ENCODE measurements at regions not wholly inside any gene's neighbourhood (a gene's known extent, or its start where the extent isn't known, plus 50 kb on each side); places are given as distances from the start of the nearest gene placed in this dataset.
A peak's percentile ranks its signal among the peaks of the same experiment; 100 is the strongest.

GRCh38 chr6:15906420-15907016, 222.4 kb upstream of the MYLIP start:
- WGBS (ENCODE audit: insufficient coverage, low lambda C conversion rate): 100% methylated on average over 2 of the region's 10 CpGs
- H3K27ac ChIP-seq (ENCODE audit: low read length): no peak overlapping the region
- no peak for DNase-seq

GRCh38 chr6:15905488-15906419, 223.1 kb upstream of the MYLIP start:
- WGBS (ENCODE audit: insufficient coverage, low lambda C conversion rate): 92% methylated on average over 2 of the region's 8 CpGs
- no peak overlapping the region for H3K4me3 ChIP-seq (ENCODE audit: low read length)

More at GRCh38 chr6:15906420-15907016, 222.4 kb upstream of the MYLIP start:
- H3K27me3 ChIP-seq (ENCODE audit: control insufficient read depth, insufficient read depth, low read length): no peaks in the 10 kb centered on the region
- H3K4me1 ChIP-seq (ENCODE audit: control insufficient read depth, insufficient read depth, low read length): peaks cover 22% of the 10 kb centered on the region
- H3K9me3 ChIP-seq (ENCODE audit: control insufficient read depth, low read depth, low read length): no peaks in the 10 kb centered on the region
- H3K36me3 ChIP-seq (ENCODE audit: control insufficient read depth, insufficient read depth, low read length): no peaks in the 10 kb centered on the region
- H3K4me3 ChIP-seq (ENCODE audit: low read length): no peak overlapping the region

GRCh38 chr6:15904651-15905376, 224.1 kb upstream of the MYLIP start:
- Histone ChIP-seq H3K36me3 (ENCODE audit: control insufficient read depth, insufficient read depth, low read length) (no peaks in the 10 kb centered on the region), H3K9me3 (ENCODE audit: control insufficient read depth, low read depth, low read length) (no peaks in the 10 kb centered on the region), H3K27me3 (ENCODE audit: control insufficient read depth, insufficient read depth, low read length) (no peaks in the 10 kb centered on the region), H3K4me3 (ENCODE audit: low read length) (no peak overlapping the region), H3K27ac (ENCODE audit: low read length) (no peak overlapping the region), H3K4me1 (ENCODE audit: control insufficient read depth, insufficient read depth, low read length) (peaks cover 29% of the 10 kb centered on the region)
- no CpG with 5 or more reads among the region's 6 CpGs for WGBS (ENCODE audit: insufficient coverage, low lambda C conversion rate)
- DNase-seq: no peak

More at GRCh38 chr6:15905488-15906419, 223.1 kb upstream of the MYLIP start:
- H3K4me1 ChIP-seq (ENCODE audit: control insufficient read depth, insufficient read depth, low read length): peaks cover 25% of the 10 kb centered on the region
- H3K27me3 ChIP-seq (ENCODE audit: control insufficient read depth, insufficient read depth, low read length): no peaks in the 10 kb centered on the region
- H3K27ac ChIP-seq (ENCODE audit: low read length): no peak overlapping the region
- no peaks in the 10 kb centered on the region for H3K36me3 ChIP-seq (ENCODE audit: control insufficient read depth, insufficient read depth, low read length)
- peak in 1 of 2 donors; percentile 55 for DNase-seq
- no peaks in the 10 kb centered on the region for H3K9me3 ChIP-seq (ENCODE audit: control insufficient read depth, low read depth, low read length)

GRCh38 chr6:15901141-15902115, 227.5 kb upstream of the MYLIP start:
- Histone ChIP-seq H3K27ac (ENCODE audit: low read length) (peak overlapping the region; percentile 80), H3K4me1 (ENCODE audit: control insufficient read depth, insufficient read depth, low read length) (peaks cover 28% of the 10 kb centered on the region), H3K27me3 (ENCODE audit: control insufficient read depth, insufficient read depth, low read length) (no peaks in the 10 kb centered on the region), H3K36me3 (ENCODE audit: control insufficient read depth, insufficient read depth, low read length) (no peaks in the 10 kb centered on the region), H3K9me3 (ENCODE audit: control insufficient read depth, low read depth, low read length) (no peaks in the 10 kb centered on the region), H3K4me3 (ENCODE audit: low read length) (no peak overlapping the region)
- WGBS (ENCODE audit: insufficient coverage, low lambda C conversion rate): no CpG with 5 or more reads among the region's 13 CpGs
- DNase-seq: peak; percentile 87 to 94

GRCh38 chr6:15898693-15899092, 230.2 kb upstream of the MYLIP start:
- DNase-seq: no peak
- no peaks in the 10 kb centered on the region for H3K36me3 ChIP-seq (ENCODE audit: control insufficient read depth, insufficient read depth, low read length)
- no CpG with 5 or more reads among the region's 1 CpG for WGBS (ENCODE audit: insufficient coverage, low lambda C conversion rate)
- H3K4me1 ChIP-seq (ENCODE audit: control insufficient read depth, insufficient read depth, low read length): peaks cover 30% of the 10 kb centered on the region
- H3K9me3 ChIP-seq (ENCODE audit: control insufficient read depth, low read depth, low read length): no peaks in the 10 kb centered on the region
- no peak overlapping the region for H3K4me3 ChIP-seq (ENCODE audit: low read length)
- H3K27ac ChIP-seq (ENCODE audit: low read length): no peak overlapping the region
- H3K27me3 ChIP-seq (ENCODE audit: control insufficient read depth, insufficient read depth, low read length): no peaks in the 10 kb centered on the region

- Histone ChIP-seq H3K4me3 (ENCODE audit: low read length) (no peak overlapping the region), H3K27me3 (ENCODE audit: control insufficient read depth, insufficient read depth, low read length) (no peaks in the 10 kb centered on the region), H3K4me1 (ENCODE audit: control insufficient read depth, insufficient read depth, low read length) (peaks cover 30% of the 10 kb centered on the region), H3K36me3 (ENCODE audit: control insufficient read depth, insufficient read depth, low read length) (no peaks in the 10 kb centered on the region), H3K9me3 (ENCODE audit: control insufficient read depth, low read depth, low read length) (no peaks in the 10 kb centered on the region), H3K27ac (ENCODE audit: low read length) (peak overlapping the region; percentile 10)
- DNase-seq: peak; percentile 70 to 76
- no CpG with 5 or more reads among the region's 8 CpGs for WGBS (ENCODE audit: insufficient coverage, low lambda C conversion rate)
Observed at GRCh38 chr6:15897063-15897876, 231.6 kb upstream of the MYLIP start.

- no peaks in the 10 kb centered on the region for H3K9me3 ChIP-seq (ENCODE audit: control insufficient read depth, low read depth, low read length)
- DNase-seq: no peak
- no peaks in the 10 kb centered on the region for H3K36me3 ChIP-seq (ENCODE audit: control insufficient read depth, insufficient read depth, low read length)
- H3K27ac ChIP-seq (ENCODE audit: low read length): peak overlapping the region; percentile 26
- WGBS (ENCODE audit: insufficient coverage, low lambda C conversion rate): 72% methylated on average over 2 of the region's 4 CpGs
- H3K4me3 ChIP-seq (ENCODE audit: low read length): no peak overlapping the region
- H3K4me1 ChIP-seq (ENCODE audit: control insufficient read depth, insufficient read depth, low read length): peaks cover 16% of the 10 kb centered on the region
- H3K27me3 ChIP-seq (ENCODE audit: control insufficient read depth, insufficient read depth, low read length): no peaks in the 10 kb centered on the region
Observed at GRCh38 chr6:15894973-15895725, 232.3 kb upstream of the DTNBP1 start.

GRCh38 chr6:15893556-15894253, 230.9 kb upstream of the DTNBP1 start:
- H3K4me1 ChIP-seq (ENCODE audit: control insufficient read depth, insufficient read depth, low read length): peaks cover 16% of the 10 kb centered on the region
- no peak overlapping the region for H3K27ac ChIP-seq (ENCODE audit: low read length)
- no peaks in the 10 kb centered on the region for H3K36me3 ChIP-seq (ENCODE audit: control insufficient read depth, insufficient read depth, low read length)
- no peak for DNase-seq
- no peak overlapping the region for H3K4me3 ChIP-seq (ENCODE audit: low read length)
- 86% methylated on average over 1 of the region's 5 CpGs for WGBS (ENCODE audit: insufficient coverage, low lambda C conversion rate)
- no peaks in the 10 kb centered on the region for H3K9me3 ChIP-seq (ENCODE audit: control insufficient read depth, low read depth, low read length)
- no peaks in the 10 kb centered on the region for H3K27me3 ChIP-seq (ENCODE audit: control insufficient read depth, insufficient read depth, low read length)

Measured in large intestine (tissue), 3 donors.